GM12878 (cell line): ENCODE measurements at regions not wholly inside any gene's neighbourhood (a gene's known extent, or its start where the extent isn't known, plus 50 kb on each side); places are given as distances from the start of the nearest gene placed in this dataset.

Experiments used
- ATAC-seq: fragments of 200-7000 bp; cut with Tn5 transposase; 3 replicates; pipeline ENCODE4 v1.9.1; 2020; ENCODE audit warnings: mild to moderate bottlenecking, moderate library complexity
- BruUV-seq: library from RNA; stranded (reverse); fragments of 400-500 nt; replicated peaks from 2 replicates; lab custom pipeline; 2021; lab: Mats Ljungman, UMichigan
- CTCF ChIA-PET: fragments of 300-600 bp; sonication (Branson Sonifier 250); formaldehyde crosslinking; extraction: SDS; loops from one replicate; lab custom pipeline; 2021; ENCODE audit warnings: inconsistent platforms; lab: Yijun Ruan, JAX
- POLR2A ChIA-PET: fragments of 350-600 bp; formaldehyde crosslinking; extraction: SDS; loops from one replicate; lab custom pipeline; 2021; ENCODE audit warnings: inconsistent platforms; lab: Charles Lee
- RAD21 ChIA-PET: fragments of 300-600 bp; sonication (Branson Sonifier 250); formaldehyde crosslinking; loops from one replicate; lab custom pipeline; 2023; ENCODE audit warnings: antibody characterized with exemption; ENCODE audit not compliant: unreplicated experiment; lab: Charles Lee
- SMC1A ChIA-PET: fragments of 300-600 bp; sonication (Branson Sonifier 250); formaldehyde crosslinking; loops from one replicate; lab custom pipeline; 2023; ENCODE audit not compliant: unreplicated experiment, uncharacterized antibody; lab: Charles Lee
- DNase-seq: peaks from one replicate; pipeline ENCODE4 v3.0.0-alpha.2; 2011; ENCODE audit warnings: low read depth, low spot score
- FAIRE-seq: peaks from 3 replicates; lab custom pipeline; 2011; peaks lifted over from hg19 to GRCh38; lab: Jason Lieb, UNC
- H2AFZ ChIP-seq: 2 replicates; pipeline ENCODE4 v1.6.0; 2011; ENCODE audit warnings: low read depth, low read length, control low read depth; ENCODE audit not compliant: control insufficient read depth
- H3K27ac ChIP-seq: 2 replicates; pipeline ENCODE4 v1.5.1; 2011; ENCODE audit warnings: control low read depth; ENCODE audit not compliant: control insufficient read depth, insufficient read depth
- H3K27me3 ChIP-seq, 2 experiments: replicated peaks in 1 of 2; 2 replicates each; pipeline versions ENCODE4 v1.6.0 to v1.6.1; 2011; ENCODE audit warnings: low read length in 1 of 2; ENCODE audit not compliant: control insufficient read depth in 2 of 2, insufficient read depth in 2 of 2
- H3K36me3 ChIP-seq, 2 experiments: 2 replicates each; pipeline ENCODE4 v1.5.1; 2011; ENCODE audit warnings: low read length in 1 of 2; ENCODE audit not compliant: control insufficient read depth in 2 of 2, insufficient read depth in 2 of 2
- H3K4me1 ChIP-seq: 2 replicates; pipeline ENCODE4 v1.6.1; 2011; ENCODE audit warnings: mild to moderate bottlenecking, low read length, moderate library complexity, mixed read lengths; ENCODE audit not compliant: control insufficient read depth, insufficient read depth
- H3K4me2 ChIP-seq: 2 replicates; pipeline ENCODE4 v1.6.0; 2011; ENCODE audit warnings: control low read depth; ENCODE audit not compliant: control insufficient read depth, insufficient read depth
- H3K4me3 ChIP-seq: fragments of 200-600 bp; sonication (generic); 2 replicates; pipeline ENCODE4 v1.5.1; 2016
- H3K79me2 ChIP-seq: 2 replicates; pipeline ENCODE4 v1.6.0; 2011; ENCODE audit warnings: low read length; ENCODE audit not compliant: control insufficient read depth, insufficient read depth
- H3K9ac ChIP-seq: 2 replicates; pipeline ENCODE4 v1.8.0; 2011; ENCODE audit warnings: low read length, control low read depth, mixed read lengths; ENCODE audit not compliant: control insufficient read depth, insufficient read depth
- H3K9me3 ChIP-seq: replicated peaks from 3 replicates; pipeline ENCODE4 v1.5.1; 2011; ENCODE audit warnings: mild to moderate bottlenecking, low read length; ENCODE audit not compliant: control insufficient read depth, insufficient read depth
- H4K20me1 ChIP-seq: 2 replicates; pipeline ENCODE4 v1.6.0; 2011; ENCODE audit not compliant: control insufficient read depth, insufficient read depth
- CHD2 ChIP-seq: IDR thresholded peaks from 2 replicates; pipeline ENCODE4 v1.6.1; 2011; ENCODE audit warnings: low read depth, low read length, improper control_type of control experiment, borderline replicate concordance
- CREB1 ChIP-seq: IDR thresholded peaks from 2 replicates; pipeline ENCODE4 v1.6.1; 2012; ENCODE audit warnings: low read depth, mild to moderate bottlenecking, inconsistent platforms
- EED ChIP-seq: sonication (generic); IDR thresholded peaks from 2 replicates; pipeline ENCODE4 v1.6.1; 2016; ENCODE audit warnings: antibody characterized with exemption, low read depth
- FOXM1 ChIP-seq: IDR thresholded peaks from 2 replicates; pipeline ENCODE4 v1.6.1; 2012; ENCODE audit warnings: low read depth, mild to moderate bottlenecking, inconsistent platforms, low read length, moderate library complexity
- GATAD2B ChIP-seq: fragments of 450-650 bp; conservative IDR thresholded peaks from 2 replicates; pipeline ENCODE4 v1.6.1; 2017; ENCODE audit warnings: low read depth, mild to moderate bottlenecking, moderate library complexity
- JUNB ChIP-seq: IDR thresholded peaks from 2 replicates; pipeline ENCODE4 v1.6.1; 2016; ENCODE audit warnings: antibody characterized with exemption, mild to moderate bottlenecking
- JUND ChIP-seq: IDR thresholded peaks from 2 replicates; pipeline ENCODE4 v1.6.1; 2012; ENCODE audit warnings: low read depth, mild to moderate bottlenecking, low read length, improper control_type of control experiment, moderate library complexity
- MEF2B ChIP-seq: fragments of 450-650 bp; IDR thresholded peaks from 2 replicates; pipeline ENCODE4 v1.6.1; 2018; ENCODE audit warnings: mild to moderate bottlenecking, moderate library complexity; ENCODE audit not compliant: partially characterized antibody, poor library complexity, severe bottlenecking
- MXI1 ChIP-seq: fragments of 150-350 bp; IDR thresholded peaks from 2 replicates; pipeline ENCODE4 v1.6.1; 2011; ENCODE audit warnings: low read depth, mild to moderate bottlenecking, inconsistent platforms, low read length, improper control_type of control experiment
- MYB ChIP-seq: fragments of 150-350 bp; IDR thresholded peaks from 2 replicates; pipeline ENCODE4 v1.6.1; 2014; ENCODE audit warnings: mild to moderate bottlenecking, low read depth, low read length, borderline replicate concordance
- NFXL1 ChIP-seq: fragments of 450-650 bp; IDR thresholded peaks from 2 replicates; pipeline ENCODE4 v1.6.1; 2017; ENCODE audit warnings: antibody characterized with exemption, mild to moderate bottlenecking, borderline replicate concordance
- RBBP5 ChIP-seq: fragments of 200-600 bp; sonication (generic); conservative IDR thresholded peaks from 2 replicates; pipeline ENCODE4 v1.6.1; 2016
- SMAD5 ChIP-seq: IDR thresholded peaks from 2 replicates; pipeline ENCODE4 v1.6.1; 2016; ENCODE audit warnings: antibody characterized with exemption, low read depth
- SMARCA5 ChIP-seq: fragments of 450-650 bp; IDR thresholded peaks from 2 replicates; pipeline ENCODE4 v1.6.1; 2017; ENCODE audit warnings: mild to moderate bottlenecking
- SUPT20H ChIP-seq: IDR thresholded peaks from 2 replicates; pipeline ENCODE4 v1.6.1; 2011; ENCODE audit warnings: low read depth, mild to moderate bottlenecking, low read length, moderate library complexity, borderline replicate concordance; ENCODE audit not compliant: control insufficient read depth
- ZSCAN29 ChIP-seq: fragments of 450-650 bp; IDR thresholded peaks from 2 replicates; pipeline ENCODE4 v1.6.1; 2017; ENCODE audit warnings: mild to moderate bottlenecking, moderate library complexity
- WGBS: methylation state at CpG from one replicate; pipeline ENCODE4 v1.1.6; 2016; ENCODE audit warnings: low lambda C conversion rate; ENCODE audit not compliant: insufficient replicate concordance, insufficient coverage; ENCODE audit errors: missing lambda C conversion rate; 5-methylcytosine and 5-hydroxymethylcytosine counted together
- in situ Hi-C: fragments of 300-500 bp; cut with MboI; formaldehyde crosslinking; loops from 9 replicates; pipeline ENCODE4 v1.14.3; 2018; ENCODE audit warnings: mixed read lengths
- intact Hi-C: fragments of 100-400 bp; cut with micrococcal nuclease; formaldehyde crosslinking; loops from one replicate; pipeline ENCODE4 v1.14.2; 2022; ENCODE audit not compliant: unreplicated experiment
- TF ChIP-seq, protein P1 (sequence below): IDR thresholded peaks from 2 replicates; pipeline ENCODE4 v1.6.1; 2012; ENCODE audit warnings: low read length, inconsistent platforms
- TF ChIP-seq, protein P2 (sequence below): IDR thresholded peaks from 2 replicates; pipeline ENCODE4 v1.6.1; 2011; ENCODE audit warnings: borderline replicate concordance, low read depth, mild to moderate bottlenecking, moderate library complexity, low read length; ENCODE audit not compliant: insufficient read depth, poor library complexity, severe bottlenecking

DNA sequence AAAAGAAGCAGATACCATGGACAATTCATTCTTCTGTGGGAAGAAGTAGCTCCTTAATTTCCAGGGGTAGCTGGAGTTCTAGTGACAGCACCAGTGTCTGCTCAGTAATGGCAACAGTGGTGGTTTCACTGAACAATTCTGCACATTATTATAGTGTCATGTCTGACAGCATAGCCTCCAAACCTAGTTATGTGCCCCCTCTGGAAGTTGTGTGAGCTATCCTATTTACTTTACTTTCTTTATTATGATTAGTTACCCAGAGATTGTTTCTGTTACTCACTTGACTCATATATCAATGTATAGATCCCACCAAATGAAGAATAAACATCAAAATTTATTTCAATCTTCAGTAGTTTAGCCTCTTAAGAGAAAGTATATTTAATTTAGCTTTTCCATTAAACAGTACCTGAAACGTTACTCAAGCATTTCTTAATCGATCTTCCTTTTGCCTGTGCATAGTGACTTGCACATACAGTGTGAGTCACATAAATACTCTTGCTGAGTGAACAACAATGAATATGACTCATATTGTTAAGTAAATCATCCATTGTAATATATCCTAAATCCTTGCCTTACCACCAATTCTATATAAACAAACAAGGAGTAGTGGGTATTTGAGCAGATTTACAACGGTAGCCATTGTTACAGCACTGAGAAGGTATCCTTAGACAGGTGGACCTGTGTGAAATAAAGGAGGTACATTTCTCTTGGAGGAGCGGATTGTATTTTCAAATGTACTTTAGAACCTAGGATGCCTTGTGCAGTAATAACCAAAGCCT, 534.7 kb downstream of the ANKRD50 start (continued):
- TF ChIP-seq, protein P1, sequence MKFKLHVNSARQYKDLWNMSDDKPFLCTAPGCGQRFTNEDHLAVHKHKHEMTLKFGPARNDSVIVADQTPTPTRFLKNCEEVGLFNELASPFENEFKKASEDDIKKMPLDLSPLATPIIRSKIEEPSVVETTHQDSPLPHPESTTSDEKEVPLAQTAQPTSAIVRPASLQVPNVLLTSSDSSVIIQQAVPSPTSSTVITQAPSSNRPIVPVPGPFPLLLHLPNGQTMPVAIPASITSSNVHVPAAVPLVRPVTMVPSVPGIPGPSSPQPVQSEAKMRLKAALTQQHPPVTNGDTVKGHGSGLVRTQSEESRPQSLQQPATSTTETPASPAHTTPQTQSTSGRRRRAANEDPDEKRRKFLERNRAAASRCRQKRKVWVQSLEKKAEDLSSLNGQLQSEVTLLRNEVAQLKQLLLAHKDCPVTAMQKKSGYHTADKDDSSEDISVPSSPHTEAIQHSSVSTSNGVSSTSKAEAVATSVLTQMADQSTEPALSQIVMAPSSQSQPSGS, result no peak

DNA sequence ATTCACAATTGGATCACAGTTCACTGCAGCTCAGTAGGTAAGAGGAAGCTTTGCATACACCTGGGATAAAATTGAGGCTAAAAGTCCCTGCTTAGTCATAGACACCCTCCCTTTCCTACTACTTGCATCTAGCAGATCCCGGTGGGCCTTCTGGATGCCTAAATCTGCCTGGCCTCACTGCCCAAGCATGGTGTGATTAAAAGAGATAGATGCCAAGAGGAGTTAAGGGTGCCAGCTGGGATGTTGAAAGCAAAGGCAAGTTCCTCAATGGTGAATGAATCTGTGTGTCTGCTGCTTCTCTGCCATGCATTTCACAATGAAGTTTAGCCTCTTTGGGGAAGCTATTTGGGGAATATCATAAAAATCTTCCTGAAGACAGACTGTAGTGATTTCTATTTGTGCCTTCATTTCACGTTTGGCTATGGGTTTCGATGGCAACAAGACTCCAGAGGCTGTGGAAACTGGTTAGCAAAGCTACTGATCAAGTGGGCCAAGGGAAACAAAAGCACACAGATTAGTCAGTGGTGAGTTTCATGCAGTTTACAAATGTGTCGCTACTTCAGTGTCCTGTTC, 534.0 kb downstream of the ANKRD50 start:
- WGBS, result 6% methylated on average over 4 of the region's 4 CpGs
- Histone ChIP-seq H3K27me3 (no peaks in the 10 kb centered on the region), H3K4me2 (no peak overlapping the region), H3K79me2 (no peaks in the 10 kb centered on the region), H3K9me3 (no peaks in the 10 kb centered on the region), H3K4me3 (no peak overlapping the region), H3K4me1 (no peaks in the 10 kb centered on the region), H3K36me3 (no peaks in the 10 kb centered on the region), H3K9ac (no peak overlapping the region), H3K27ac (no peak overlapping the region), H4K20me1 (no peaks in the 10 kb centered on the region), H2AFZ (no peak overlapping the region)
- TF ChIP-seq JUNB, result no peak
- TF ChIP-seq, protein P2, sequence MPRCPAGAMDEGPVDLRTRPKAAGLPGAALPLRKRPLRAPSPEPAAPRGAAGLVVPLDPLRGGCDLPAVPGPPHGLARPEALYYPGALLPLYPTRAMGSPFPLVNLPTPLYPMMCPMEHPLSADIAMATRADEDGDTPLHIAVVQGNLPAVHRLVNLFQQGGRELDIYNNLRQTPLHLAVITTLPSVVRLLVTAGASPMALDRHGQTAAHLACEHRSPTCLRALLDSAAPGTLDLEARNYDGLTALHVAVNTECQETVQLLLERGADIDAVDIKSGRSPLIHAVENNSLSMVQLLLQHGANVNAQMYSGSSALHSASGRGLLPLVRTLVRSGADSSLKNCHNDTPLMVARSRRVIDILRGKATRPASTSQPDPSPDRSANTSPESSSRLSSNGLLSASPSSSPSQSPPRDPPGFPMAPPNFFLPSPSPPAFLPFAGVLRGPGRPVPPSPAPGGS, result no peak
- no peak for TF ChIP-seq MXI1
- no peak for TF ChIP-seq MYB
- TF ChIP-seq FOXM1, result no peak
- TF ChIP-seq MEF2B, result no peak
- TF ChIP-seq RBBP5, result no peak
- no peak for TF ChIP-seq JUND
- TF ChIP-seq SMAD5, result no peak
- no peak for TF ChIP-seq CREB1
- TF ChIP-seq ZSCAN29, result no peak
- TF ChIP-seq SMARCA5, result no peak
- TF ChIP-seq GATAD2B, result no peak
- no peak for TF ChIP-seq EED
- no peak for TF ChIP-seq NFXL1
- TF ChIP-seq CHD2, result no peak
- no peak for TF ChIP-seq SUPT20H
- DNase-seq (no peak), FAIRE-seq (no peak), ATAC-seq (no peak)
- RAD21 ChIA-PET, result no interaction called here
- BruUV-seq, result no TSS peak
- POLR2A ChIA-PET, result no interaction called here
- CTCF ChIA-PET, result no interaction called here
- SMC1A ChIA-PET, result no interaction called here
- intact Hi-C loops, result no loop called here
- in situ Hi-C loops, result no loop called here
